HEK293T (cell line): ENCODE measurements at regions not wholly inside any gene's neighbourhood (a gene's known extent, or its start where the extent isn't known, plus 50 kb on each side); places are given as distances from the start of the nearest gene placed in this dataset.

ENCODE experiments used
- ARNT ChIP-seq: fragments of 450-650 bp; IDR thresholded peaks from 2 replicates; pipeline ENCODE4 v1.6.1; 2017; ENCODE audit warnings: mild to moderate bottlenecking
- BHLHE40 ChIP-seq: fragments of 450-650 bp; IDR thresholded peaks from 2 replicates; pipeline ENCODE4 v1.6.1; 2016; ENCODE audit warnings: mild to moderate bottlenecking, moderate library complexity, borderline replicate concordance
- CTBP1 ChIP-seq: fragments of 450-650 bp; IDR thresholded peaks from 2 replicates; pipeline ENCODE4 v1.6.1; 2016; ENCODE audit warnings: borderline replicate concordance
- ELF4 ChIP-seq: fragments of 450-650 bp; IDR thresholded peaks from 2 replicates; pipeline ENCODE4 v1.6.1; 2017; ENCODE audit warnings: antibody characterized with exemption
- FOXA1 ChIP-seq: fragments of 450-650 bp; IDR thresholded peaks from 2 replicates; pipeline ENCODE4 v1.6.1; 2016; ENCODE audit warnings: mild to moderate bottlenecking
- FOXM1 ChIP-seq: fragments of 450-650 bp; IDR thresholded peaks from 2 replicates; pipeline ENCODE4 v1.6.1; 2017; ENCODE audit warnings: mild to moderate bottlenecking, borderline replicate concordance
- HDGF ChIP-seq: fragments of 450-650 bp; IDR thresholded peaks from 2 replicates; pipeline ENCODE4 v1.6.1; 2017; ENCODE audit warnings: antibody characterized with exemption, borderline replicate concordance
- L3MBTL2 ChIP-seq: fragments of 450-650 bp; conservative IDR thresholded peaks from 2 replicates; pipeline ENCODE4 v1.6.1; 2016; ENCODE audit warnings: mild to moderate bottlenecking
- LEF1 ChIP-seq: fragments of 450-650 bp; IDR thresholded peaks from 2 replicates; pipeline ENCODE4 v1.6.1; 2017; ENCODE audit warnings: mild to moderate bottlenecking, borderline replicate concordance
- SP1 ChIP-seq: fragments of 450-650 bp; IDR thresholded peaks from 2 replicates; pipeline ENCODE4 v1.6.1; 2017
- SUZ12 ChIP-seq: fragments of 450-650 bp; IDR thresholded peaks from 2 replicates; pipeline ENCODE4 v1.6.1; 2016; ENCODE audit warnings: mild to moderate bottlenecking
- TARDBP ChIP-seq: fragments of 450-650 bp; IDR thresholded peaks from 2 replicates; pipeline ENCODE4 v1.6.1; 2016
- ZNF384 ChIP-seq: fragments of 450-650 bp; IDR thresholded peaks from 2 replicates; pipeline ENCODE4 v1.6.1; 2016
- TF ChIP-seq, protein P1 (sequence below): fragments of 450-650 bp; IDR thresholded peaks from 2 replicates; pipeline ENCODE4 v1.6.1; 2016

DNA sequence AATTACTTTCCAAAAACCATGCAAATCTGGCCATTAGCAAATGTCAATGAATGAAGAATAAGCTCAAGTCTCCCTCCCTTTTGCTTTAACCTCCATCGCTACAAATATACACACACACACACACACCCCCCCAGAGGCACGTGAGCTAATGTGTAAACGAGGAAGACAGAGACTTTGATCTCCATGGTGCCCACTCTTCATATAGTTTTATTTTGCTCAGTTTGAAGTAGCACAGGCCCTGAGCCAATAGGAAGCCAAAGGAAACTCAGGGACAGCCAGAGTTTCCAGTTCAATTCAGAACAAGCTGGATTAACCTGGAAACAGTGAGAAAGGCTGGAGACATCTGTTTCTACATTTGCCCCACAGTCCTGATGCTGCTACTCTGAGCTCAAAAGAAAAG lies 248.4 kb upstream of the MEIS1 start:
- TF ChIP-seq FOXA1, result no peak
- TF ChIP-seq TARDBP, result no peak
- TF ChIP-seq SP1, result no peak
- TF ChIP-seq ARNT, result no peak
- no peak for TF ChIP-seq BHLHE40
- no peak for TF ChIP-seq L3MBTL2
- no peak for TF ChIP-seq SUZ12
- TF ChIP-seq HDGF, result no peak
- TF ChIP-seq FOXM1, result no peak
- TF ChIP-seq ZNF384, result no peak
- TF ChIP-seq, protein P1, sequence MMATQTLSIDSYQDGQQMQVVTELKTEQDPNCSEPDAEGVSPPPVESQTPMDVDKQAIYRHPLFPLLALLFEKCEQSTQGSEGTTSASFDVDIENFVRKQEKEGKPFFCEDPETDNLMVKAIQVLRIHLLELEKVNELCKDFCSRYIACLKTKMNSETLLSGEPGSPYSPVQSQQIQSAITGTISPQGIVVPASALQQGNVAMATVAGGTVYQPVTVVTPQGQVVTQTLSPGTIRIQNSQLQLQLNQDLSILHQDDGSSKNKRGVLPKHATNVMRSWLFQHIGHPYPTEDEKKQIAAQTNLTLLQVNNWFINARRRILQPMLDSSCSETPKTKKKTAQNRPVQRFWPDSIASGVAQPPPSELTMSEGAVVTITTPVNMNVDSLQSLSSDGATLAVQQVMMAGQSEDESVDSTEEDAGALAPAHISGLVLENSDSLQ, result no peak
- no peak for TF ChIP-seq CTBP1
- TF ChIP-seq LEF1, result no peak
- TF ChIP-seq ELF4, result no peak
